ENCODE measurements at regions not wholly inside any gene's neighbourhood (a gene's known extent, or its start where the extent isn't known, plus 50 kb on each side); places are given as distances from the start of the nearest gene placed in this dataset.

DNA sequence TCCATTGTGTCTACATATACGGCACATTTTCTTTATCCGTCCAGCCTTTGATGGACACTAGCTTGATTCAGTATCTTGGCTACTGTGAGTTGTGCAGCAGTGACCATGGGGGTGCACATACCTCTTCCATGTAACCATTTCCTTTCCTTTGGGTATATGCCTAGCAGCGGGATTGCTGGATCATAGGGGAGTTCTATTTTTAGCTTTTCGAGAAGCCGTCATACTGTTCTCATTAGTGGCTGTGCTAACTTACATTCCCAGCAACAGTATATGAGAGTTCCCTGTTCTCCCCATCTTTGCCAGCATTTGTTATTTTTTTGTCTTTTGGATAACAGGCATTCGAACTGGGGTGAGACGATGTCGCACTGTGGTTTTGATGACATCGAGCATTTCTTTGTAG lies 395.0 kb downstream of the SMOC2 start:
- Mint-ChIP-seq H3K36me3 (no peaks in the 10 kb centered on the region), H3K27me3 (peaks cover 18% of the 10 kb centered on the region), H3K4me1 (ENCODE audit: low read depth) (no peaks in the 10 kb centered on the region), H3K4me3 (no peak overlapping the region), H3K9me3 (ENCODE audit: low read depth) (no peaks in the 10 kb centered on the region), H3K27ac (no peak overlapping the region)

DNA sequence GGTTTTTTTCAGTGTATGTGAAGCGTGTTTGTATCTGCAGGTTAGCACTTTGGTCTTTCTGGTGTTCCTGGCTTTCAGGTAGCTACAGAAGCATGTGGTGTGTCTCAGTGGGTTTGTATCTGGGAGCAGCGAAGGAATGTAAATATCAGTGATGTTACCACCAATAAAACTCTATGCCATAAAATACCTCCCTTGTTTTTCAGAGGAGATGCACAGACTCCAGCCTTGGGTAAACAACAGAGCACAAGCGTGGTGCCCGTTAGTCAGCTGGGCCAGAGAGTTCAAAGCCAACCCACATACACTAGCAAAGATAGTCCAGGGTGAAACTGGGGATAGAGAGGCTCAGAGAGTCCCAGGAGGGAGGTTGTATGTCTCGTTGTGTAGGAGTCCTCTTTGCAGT lies 393.8 kb downstream of the SMOC2 start:
- no peaks in the 10 kb centered on the region for H3K36me3 Mint-ChIP-seq
- no peaks in the 10 kb centered on the region for H3K4me1 Mint-ChIP-seq (ENCODE audit: low read depth)
- no peaks in the 10 kb centered on the region for H3K9me3 Mint-ChIP-seq (ENCODE audit: low read depth)
- no peak overlapping the region for H3K27ac Mint-ChIP-seq
- H3K4me3 Mint-ChIP-seq = no peak overlapping the region
- peaks cover 18% of the 10 kb centered on the region for H3K27me3 Mint-ChIP-seq

DNA sequence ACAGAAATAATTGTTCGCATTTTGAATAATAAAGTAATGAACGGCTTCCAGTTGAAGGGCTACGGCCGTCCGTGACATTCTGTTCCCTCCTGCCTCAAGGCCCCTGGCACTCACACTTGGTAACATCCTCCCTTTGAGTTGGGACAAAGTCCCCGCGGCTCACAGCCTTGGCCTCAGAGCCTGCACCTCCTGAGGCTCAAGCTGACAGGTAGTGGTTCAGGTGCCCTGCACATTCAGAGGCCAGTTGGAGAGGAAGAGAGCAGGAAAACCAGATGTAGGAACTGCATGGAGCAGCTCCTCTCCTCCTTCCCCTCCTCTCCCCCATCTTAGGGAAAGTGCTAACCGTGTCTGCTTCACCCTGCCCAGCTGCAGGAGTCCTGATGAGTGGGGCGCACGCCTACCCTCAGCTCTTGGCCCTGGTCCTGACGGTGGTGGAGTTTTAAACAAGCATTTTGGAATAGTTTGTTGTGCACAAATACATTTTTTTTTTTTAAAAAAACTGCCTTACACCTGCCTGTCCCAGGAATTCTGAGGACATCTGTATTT lies 393.1 kb downstream of the SMOC2 start:
- Mint-ChIP-seq H3K4me3 (no peak overlapping the region), H3K36me3 (no peaks in the 10 kb centered on the region), H3K27ac (no peak overlapping the region), H3K27me3 (peaks cover 18% of the 10 kb centered on the region), H3K4me1 (ENCODE audit: low read depth) (no peaks in the 10 kb centered on the region), H3K9me3 (ENCODE audit: low read depth) (no peaks in the 10 kb centered on the region)

DNA sequence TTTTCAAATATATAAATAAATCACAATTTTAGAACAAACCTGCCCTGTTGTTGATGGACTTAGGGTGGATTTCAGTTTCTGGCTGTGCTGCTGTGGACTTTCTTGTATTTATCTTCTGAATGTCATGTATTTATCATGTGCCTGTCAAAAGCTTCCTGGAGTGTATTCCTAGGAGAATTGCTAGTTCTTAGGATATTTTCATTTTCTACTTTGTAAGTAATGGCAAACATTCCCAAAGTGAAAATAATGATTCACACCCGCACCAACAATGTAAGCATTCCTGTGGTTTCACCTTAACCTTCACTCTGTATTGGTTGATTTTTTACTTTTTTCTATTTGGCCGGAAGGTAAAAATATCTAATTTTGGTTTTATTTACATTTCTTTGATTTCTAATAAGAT lies 387.8 kb downstream of the SMOC2 start:
- no peaks in the 10 kb centered on the region for H3K4me1 Mint-ChIP-seq (ENCODE audit: low read depth)

DNA sequence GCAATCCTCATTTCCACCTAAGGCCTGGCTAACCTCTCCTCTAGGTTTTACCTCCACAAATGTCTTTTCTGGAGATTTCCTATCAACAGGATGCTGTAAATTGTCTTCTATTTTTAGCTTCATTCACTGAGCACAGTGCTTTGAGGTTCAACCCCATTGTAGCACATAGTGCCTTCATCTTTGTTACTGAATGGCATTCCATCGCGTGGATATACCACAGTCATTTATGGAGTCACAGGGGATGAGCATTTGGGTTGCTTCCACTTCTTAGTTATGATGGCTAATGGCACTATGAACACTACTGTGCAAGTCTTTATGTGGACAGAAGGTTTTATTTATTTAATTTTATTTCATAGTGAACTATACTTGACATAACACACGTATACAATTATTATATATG lies 387.1 kb downstream of the SMOC2 start:
- H3K27ac Mint-ChIP-seq = no peak overlapping the region
- H3K4me3 Mint-ChIP-seq = no peak overlapping the region
- no peaks in the 10 kb centered on the region for H3K36me3 Mint-ChIP-seq
- no peaks in the 10 kb centered on the region for H3K27me3 Mint-ChIP-seq
- no peaks in the 10 kb centered on the region for H3K9me3 Mint-ChIP-seq (ENCODE audit: low read depth)
- no peaks in the 10 kb centered on the region for H3K4me1 Mint-ChIP-seq (ENCODE audit: low read depth)

More for the DNA sequence above, 387.8 kb downstream of the SMOC2 start:
- Mint-ChIP-seq H3K4me3 (no peak overlapping the region), H3K36me3 (no peaks in the 10 kb centered on the region), H3K27me3 (peaks cover 2% of the 10 kb centered on the region), H3K9me3 (ENCODE audit: low read depth) (no peaks in the 10 kb centered on the region), H3K27ac (no peak overlapping the region)

DNA sequence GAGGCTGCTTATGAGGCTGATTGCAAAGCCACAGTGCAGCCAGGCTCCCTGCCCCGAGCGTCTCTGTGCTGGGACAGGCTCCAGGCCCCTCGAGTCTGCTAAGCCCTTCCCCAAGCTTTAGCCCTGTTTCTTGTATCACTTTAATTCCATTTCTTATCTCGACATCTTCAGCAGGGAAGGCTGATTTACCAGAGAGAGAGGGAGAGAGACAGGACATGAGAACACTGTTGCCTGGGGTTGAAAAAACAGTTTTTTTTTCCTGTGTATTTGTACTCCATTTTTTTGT lies 386.5 kb downstream of the SMOC2 start:
- no peak overlapping the region for H3K4me3 Mint-ChIP-seq
- H3K27ac Mint-ChIP-seq = no peak overlapping the region
- no peaks in the 10 kb centered on the region for H3K27me3 Mint-ChIP-seq
- H3K36me3 Mint-ChIP-seq = no peaks in the 10 kb centered on the region
- H3K4me1 Mint-ChIP-seq (ENCODE audit: low read depth) = no peaks in the 10 kb centered on the region
- H3K9me3 Mint-ChIP-seq (ENCODE audit: low read depth) = no peaks in the 10 kb centered on the region

DNA sequence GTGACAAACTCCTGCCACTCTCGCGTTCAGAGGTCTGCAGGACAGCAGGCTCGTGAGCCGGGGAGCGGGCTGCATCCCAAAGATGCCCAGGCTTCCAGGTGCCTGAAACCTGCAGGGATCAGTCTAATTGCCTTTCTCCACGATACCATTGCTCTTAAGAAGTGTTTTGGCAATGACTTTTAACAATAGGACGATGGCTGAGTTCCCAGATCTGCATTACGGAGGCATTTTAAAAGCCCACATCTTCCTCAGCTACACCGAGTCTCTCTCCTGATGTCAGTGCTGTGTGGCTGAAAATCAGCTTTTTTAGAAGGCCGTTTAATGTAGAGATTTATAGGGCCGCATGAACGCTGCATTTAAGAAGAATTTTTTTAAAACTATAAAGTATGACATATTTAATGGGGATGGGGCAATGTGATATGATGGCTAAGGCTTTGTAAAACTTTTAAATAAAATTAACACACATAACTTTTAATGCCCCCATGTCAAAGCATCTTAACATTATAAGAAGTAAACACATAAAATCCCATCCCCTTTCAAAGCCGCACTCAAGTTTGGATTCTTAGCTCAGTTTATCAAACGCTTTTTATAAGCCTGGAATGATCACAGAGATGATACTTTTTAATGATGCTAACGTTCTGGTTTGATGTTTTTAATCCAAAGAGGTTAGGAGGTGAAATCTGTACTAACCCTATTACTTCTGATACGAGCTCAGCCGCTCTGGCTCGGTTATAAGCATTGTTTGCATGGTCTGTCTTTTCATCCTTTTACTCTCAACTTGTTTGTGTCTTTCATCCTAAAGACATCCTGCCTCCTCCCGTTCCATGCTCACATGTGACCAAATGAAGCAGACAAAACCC lies 386.0 kb downstream of the SMOC2 start:
- no peaks in the 10 kb centered on the region for H3K36me3 Mint-ChIP-seq
- no peaks in the 10 kb centered on the region for H3K4me1 Mint-ChIP-seq (ENCODE audit: low read depth)
- H3K27me3 Mint-ChIP-seq = no peaks in the 10 kb centered on the region
- H3K4me3 Mint-ChIP-seq = no peak overlapping the region
- H3K27ac Mint-ChIP-seq = no peak overlapping the region
- H3K9me3 Mint-ChIP-seq (ENCODE audit: low read depth) = no peaks in the 10 kb centered on the region

DNA sequence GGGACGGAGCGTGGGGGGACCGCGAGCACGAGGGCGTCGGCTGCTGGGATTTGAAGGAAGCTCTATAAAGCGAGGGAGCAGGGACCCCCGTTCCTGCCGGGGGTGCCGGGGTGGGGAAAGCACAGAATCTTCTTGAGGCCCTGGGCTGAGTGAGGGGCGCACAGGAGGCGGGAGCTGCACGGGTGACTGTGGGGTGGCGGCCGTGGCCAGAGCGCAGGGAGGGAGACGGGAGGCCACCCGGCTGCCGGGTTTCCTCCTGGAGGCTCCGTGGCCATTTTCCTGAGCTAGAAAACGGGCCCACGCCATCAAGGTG lies 385.1 kb downstream of the SMOC2 start:
- Mint-ChIP-seq H3K4me1 (ENCODE audit: low read depth) (no peaks in the 10 kb centered on the region), H3K36me3 (no peaks in the 10 kb centered on the region), H3K9me3 (ENCODE audit: low read depth) (no peaks in the 10 kb centered on the region), H3K27me3 (no peaks in the 10 kb centered on the region), H3K4me3 (no peak overlapping the region), H3K27ac (no peak overlapping the region)

DNA sequence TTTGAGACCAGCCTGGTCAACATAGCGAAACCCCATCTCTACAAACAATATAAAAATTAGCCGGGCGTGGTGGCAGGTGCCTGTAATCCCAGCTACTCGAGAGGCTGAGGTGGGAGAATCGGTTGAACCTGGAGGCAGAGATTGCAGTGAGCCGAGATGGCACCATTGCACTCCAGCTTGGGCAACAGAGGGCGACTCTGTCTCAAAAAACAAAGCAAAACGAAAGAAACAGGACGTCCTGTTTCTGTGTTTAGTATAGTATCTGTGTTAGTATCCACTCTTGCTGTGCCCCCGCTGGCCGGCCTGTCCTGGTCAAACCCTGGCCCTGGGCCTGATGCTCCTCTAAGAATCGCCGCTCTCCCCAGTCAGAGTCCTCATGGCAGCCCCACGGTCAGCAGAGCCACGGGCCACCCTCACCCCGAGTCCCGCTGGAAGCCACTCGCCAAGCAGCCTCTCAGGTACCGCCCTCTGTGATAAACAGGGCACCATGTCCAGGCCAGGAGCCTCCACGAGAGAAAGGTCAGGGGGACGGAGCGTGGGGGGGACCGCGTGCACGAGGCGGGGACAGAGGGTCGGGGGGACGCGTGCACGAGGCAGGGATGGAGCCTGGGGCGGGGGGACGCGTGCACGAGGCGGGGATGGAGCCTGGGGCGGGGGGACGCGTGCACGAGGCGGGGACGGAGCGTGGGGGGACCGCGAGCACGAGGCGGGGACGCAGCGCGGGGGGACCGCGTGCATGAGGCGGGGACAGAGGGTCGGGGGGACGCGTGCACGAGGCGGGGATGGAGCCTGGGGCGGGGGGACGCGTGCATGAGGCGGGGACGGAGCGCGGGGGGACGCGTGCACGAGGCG lies 384.5 kb downstream of the SMOC2 start:
- Mint-ChIP-seq H3K27ac (no peak overlapping the region), H3K36me3 (no peaks in the 10 kb centered on the region), H3K27me3 (no peaks in the 10 kb centered on the region)

DNA sequence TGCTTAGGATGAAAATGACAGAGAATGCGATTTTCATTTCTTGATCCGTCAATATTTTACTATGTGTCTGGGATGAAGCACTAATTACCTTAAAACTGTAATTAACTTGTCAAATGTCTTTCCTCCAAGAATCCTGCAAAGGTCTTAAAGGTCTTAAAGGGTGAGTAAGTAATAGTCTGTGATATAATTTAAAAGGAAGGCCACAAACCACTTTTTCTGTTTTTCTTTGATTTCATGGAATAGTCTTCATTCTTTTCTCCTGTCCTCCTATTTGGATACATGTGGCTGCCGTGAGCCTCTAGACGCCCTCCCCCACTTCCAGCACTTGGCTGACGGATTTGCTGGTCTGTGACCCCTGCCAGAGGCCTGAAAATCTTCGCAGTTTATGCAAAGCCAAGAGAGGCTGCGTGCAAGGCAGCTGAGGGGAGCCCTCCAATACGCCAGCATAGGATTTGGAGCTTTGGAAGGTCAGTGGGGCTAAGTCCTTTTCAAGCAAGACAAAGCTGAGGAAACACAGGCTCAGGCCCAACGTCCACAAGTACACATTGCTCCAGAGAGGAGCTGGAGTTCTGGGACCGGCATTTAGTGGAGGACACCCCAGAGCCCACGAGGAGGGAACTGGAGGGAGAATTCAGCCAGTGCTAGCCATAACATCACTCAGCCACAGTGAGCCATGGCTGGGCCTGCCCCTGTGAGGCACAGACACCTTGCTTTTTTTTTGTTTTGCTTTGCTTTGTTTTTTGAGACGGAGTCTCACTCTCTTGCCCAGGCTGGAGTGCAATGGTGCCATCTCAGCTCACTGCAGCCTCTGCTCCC lies 382.6 kb downstream of the SMOC2 start:
- no peak overlapping the region for H3K27ac Mint-ChIP-seq
- no peaks in the 10 kb centered on the region for H3K36me3 Mint-ChIP-seq
- peaks cover 2% of the 10 kb centered on the region for H3K27me3 Mint-ChIP-seq
- no peak overlapping the region for H3K4me3 Mint-ChIP-seq
- no peaks in the 10 kb centered on the region for H3K9me3 Mint-ChIP-seq (ENCODE audit: low read depth)
- H3K4me1 Mint-ChIP-seq (ENCODE audit: low read depth) = no peaks in the 10 kb centered on the region

More for the DNA sequence above, 384.5 kb downstream of the SMOC2 start:
- no peaks in the 10 kb centered on the region for H3K4me1 Mint-ChIP-seq (ENCODE audit: low read depth)
- H3K4me3 Mint-ChIP-seq = no peak overlapping the region
- H3K9me3 Mint-ChIP-seq (ENCODE audit: low read depth) = no peaks in the 10 kb centered on the region

DNA sequence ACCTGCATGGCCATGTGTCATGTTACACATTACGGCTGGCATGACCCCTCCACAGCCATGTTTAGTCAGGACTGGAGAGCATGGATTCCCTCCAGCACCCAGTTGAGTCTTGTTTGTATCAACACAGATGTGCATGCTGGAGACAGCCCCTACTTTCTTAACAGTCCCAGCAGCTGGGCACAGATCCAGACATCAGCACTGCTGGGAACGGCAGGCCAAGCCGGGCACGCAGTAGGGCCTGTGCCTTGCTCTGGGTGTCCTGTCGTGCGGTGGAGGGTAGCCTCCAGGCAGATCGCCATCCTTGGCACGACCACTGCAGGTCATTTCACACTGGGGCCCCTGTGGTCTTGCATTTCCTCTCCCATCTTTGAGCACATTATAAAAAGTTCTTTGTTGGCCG lies 381.4 kb downstream of the SMOC2 start:
- Mint-ChIP-seq H3K27ac (no peak overlapping the region), H3K27me3 (peaks cover 3% of the 10 kb centered on the region), H3K36me3 (no peaks in the 10 kb centered on the region), H3K4me1 (ENCODE audit: low read depth) (no peaks in the 10 kb centered on the region), H3K9me3 (ENCODE audit: low read depth) (peaks cover 3% of the 10 kb centered on the region), H3K4me3 (no peak overlapping the region)

DNA sequence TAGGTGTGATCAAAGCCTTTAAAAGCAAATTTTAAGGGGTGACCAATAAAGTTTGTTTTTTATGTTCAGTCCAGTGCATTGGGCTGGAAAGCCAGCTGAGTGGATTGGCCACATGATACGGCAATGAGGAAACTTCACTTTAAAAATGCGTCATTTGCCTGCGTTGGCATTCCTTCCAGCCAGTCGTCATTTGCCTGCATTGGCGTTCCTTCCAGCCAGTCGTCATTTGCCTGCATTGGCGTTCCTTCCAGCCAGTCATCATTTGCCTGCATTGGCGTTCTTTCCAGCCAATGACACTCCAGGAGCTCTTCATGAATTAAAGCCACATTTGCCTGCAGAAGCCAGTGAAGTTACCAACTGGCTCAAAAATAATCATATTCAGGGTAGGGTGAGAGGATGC lies 378.6 kb downstream of the SMOC2 start:
- H3K4me3 Mint-ChIP-seq = no peak overlapping the region
- peaks cover 5% of the 10 kb centered on the region for H3K9me3 Mint-ChIP-seq (ENCODE audit: low read depth)
- H3K27me3 Mint-ChIP-seq = peaks cover 10% of the 10 kb centered on the region
- no peaks in the 10 kb centered on the region for H3K36me3 Mint-ChIP-seq
- no peaks in the 10 kb centered on the region for H3K4me1 Mint-ChIP-seq (ENCODE audit: low read depth)
- no peak overlapping the region for H3K27ac Mint-ChIP-seq

DNA sequence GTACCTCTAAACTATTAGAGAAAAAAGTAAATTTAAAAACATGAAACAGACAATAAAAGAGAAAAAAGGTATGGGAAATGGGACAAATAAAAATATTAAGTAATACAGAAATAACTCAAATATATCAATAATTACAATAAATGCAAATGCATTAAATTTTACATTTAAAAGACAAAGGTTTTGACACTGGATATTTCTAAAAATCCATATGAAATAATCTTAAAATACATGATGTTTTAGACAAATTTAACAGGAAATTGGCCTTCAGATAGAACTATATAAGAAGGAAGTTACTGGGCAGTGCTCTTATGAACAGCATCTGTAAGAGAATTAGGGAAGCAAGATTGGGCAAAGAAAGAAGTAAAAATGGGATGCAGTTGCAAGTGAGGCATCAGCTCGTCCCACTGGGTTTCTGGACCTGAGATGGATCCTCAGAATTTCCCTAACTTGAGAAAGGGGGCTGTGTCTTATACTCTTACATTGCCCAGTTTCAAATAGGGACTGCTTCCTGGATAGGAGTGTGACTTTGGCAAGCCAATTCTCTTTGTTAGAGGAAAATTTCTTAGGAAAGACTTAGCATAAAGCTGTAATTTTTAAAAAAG lies 376.7 kb downstream of the SMOC2 start:
- no peaks in the 10 kb centered on the region for H3K4me1 Mint-ChIP-seq (ENCODE audit: low read depth)
- no peak overlapping the region for H3K4me3 Mint-ChIP-seq
- H3K36me3 Mint-ChIP-seq = no peaks in the 10 kb centered on the region
- H3K27ac Mint-ChIP-seq = no peak overlapping the region
- peaks cover 18% of the 10 kb centered on the region for H3K27me3 Mint-ChIP-seq
- peaks cover 5% of the 10 kb centered on the region for H3K9me3 Mint-ChIP-seq (ENCODE audit: low read depth)

DNA sequence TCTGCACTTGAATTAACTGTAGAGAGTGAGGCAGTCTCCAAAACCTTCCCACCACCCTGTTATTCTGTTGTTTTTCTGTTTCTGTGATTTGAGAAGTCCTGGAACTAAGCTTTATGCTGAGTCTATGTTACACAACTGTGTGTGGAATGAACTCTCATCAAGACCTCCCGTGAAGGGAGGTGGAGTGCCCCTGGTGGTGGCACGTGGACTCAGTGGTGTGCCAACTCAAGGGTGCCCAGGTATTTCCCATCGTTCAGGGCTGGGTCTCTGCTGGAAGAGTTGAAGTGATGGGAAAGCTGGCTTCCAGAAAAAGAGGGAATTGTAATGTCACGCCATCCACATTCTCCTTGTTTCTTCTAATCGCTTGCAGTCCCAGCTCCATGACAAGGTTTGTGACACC lies 374.2 kb downstream of the SMOC2 start:
- H3K4me3 Mint-ChIP-seq = no peak overlapping the region
- H3K27ac Mint-ChIP-seq = no peak overlapping the region
- H3K27me3 Mint-ChIP-seq = peaks cover 19% of the 10 kb centered on the region
- H3K4me1 Mint-ChIP-seq (ENCODE audit: low read depth) = no peaks in the 10 kb centered on the region
- peaks cover 5% of the 10 kb centered on the region for H3K9me3 Mint-ChIP-seq (ENCODE audit: low read depth)
- H3K36me3 Mint-ChIP-seq = no peaks in the 10 kb centered on the region

Data from activated naive CD8-positive, alpha-beta T cell (primary cell).